ENCODE measurements at regions not wholly inside any gene's neighbourhood (a gene's known extent, or its start where the extent isn't known, plus 50 kb on each side); places are given as distances from the start of the nearest gene placed in this dataset.

DNA sequence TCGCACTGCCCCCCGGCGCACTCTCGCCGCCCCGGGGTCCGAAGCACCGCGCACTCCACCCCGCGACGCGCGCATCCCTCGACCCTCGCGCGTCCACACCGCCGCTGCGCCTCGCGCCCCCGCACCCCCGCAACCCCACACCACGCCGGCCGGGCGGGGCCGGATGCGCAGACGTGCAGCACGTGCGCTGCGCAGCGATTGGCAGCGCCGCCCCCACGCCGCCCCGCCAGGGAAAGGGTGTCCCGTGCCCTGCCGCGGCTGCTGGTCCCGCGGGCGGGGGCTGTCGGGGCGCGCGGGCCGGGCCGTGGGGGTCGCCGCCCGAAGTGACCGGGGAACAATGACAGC, 53.7 kb upstream of the KDM7A start:
- POLR2A ChIA-PET = no interaction called here
- no peak for DNase-seq (ENCODE audit: low read depth, low spot score)
- in situ Hi-C loops (cut with HindIII; ENCODE audit: low pct_unique_long_range_greater_than_20kb, low sequenced_read_pairs) = no loop called here
- no peaks in the 10 kb centered on the region for H3K36me3 ChIP-seq (ENCODE audit: control insufficient read depth, insufficient read depth, low read length)
- no peak overlapping the region for H3K27ac ChIP-seq (ENCODE audit: low read length)
- BruUV-seq (replicated peaks) = no TSS peak
- ATAC-seq = peak; percentile 55; the same call in 1 of the 2 replicates
- no peaks in the 10 kb centered on the region for H3K9me3 ChIP-seq (ENCODE audit: control insufficient read depth, insufficient read depth, low read depth, low read length)
- CTCF ChIA-PET = no interaction called here
- TF ChIP-seq CTCF (IDR thresholded peaks at IDR 0.05) (no peak), SIN3A (IDR thresholded peaks at IDR 0.05; ENCODE audit: borderline replicate concordance, insufficient read depth, low read depth, low read length) (no peak), POLR2AphosphoS5 (IDR thresholded peaks at IDR 0.05; ENCODE audit: low read depth, low read length) (no peak), TCF7L2 (IDR thresholded peaks at IDR 0.05; ENCODE audit: low read depth, low read length) (no peak)
- TF ChIP-seq, protein P1, sequence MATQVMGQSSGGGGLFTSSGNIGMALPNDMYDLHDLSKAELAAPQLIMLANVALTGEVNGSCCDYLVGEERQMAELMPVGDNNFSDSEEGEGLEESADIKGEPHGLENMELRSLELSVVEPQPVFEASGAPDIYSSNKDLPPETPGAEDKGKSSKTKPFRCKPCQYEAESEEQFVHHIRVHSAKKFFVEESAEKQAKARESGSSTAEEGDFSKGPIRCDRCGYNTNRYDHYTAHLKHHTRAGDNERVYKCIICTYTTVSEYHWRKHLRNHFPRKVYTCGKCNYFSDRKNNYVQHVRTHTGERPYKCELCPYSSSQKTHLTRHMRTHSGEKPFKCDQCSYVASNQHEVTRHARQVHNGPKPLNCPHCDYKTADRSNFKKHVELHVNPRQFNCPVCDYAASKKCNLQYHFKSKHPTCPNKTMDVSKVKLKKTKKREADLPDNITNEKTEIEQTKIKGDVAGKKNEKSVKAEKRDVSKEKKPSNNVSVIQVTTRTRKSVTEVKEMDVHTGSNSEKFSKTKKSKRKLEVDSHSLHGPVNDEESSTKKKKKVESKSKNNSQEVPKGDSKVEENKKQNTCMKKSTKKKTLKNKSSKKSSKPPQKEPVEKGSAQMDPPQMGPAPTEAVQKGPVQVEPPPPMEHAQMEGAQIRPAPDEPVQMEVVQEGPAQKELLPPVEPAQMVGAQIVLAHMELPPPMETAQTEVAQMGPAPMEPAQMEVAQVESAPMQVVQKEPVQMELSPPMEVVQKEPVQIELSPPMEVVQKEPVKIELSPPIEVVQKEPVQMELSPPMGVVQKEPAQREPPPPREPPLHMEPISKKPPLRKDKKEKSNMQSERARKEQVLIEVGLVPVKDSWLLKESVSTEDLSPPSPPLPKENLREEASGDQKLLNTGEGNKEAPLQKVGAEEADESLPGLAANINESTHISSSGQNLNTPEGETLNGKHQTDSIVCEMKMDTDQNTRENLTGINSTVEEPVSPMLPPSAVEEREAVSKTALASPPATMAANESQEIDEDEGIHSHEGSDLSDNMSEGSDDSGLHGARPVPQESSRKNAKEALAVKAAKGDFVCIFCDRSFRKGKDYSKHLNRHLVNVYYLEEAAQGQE (IDR thresholded peaks at IDR 0.05; ENCODE audit: insufficient read depth in 1 of 2, low read depth in 2 of 2, low read length in 1 of 2) = no peak
- peaks cover 2% of the 10 kb centered on the region for H3K27me3 ChIP-seq (ENCODE audit: control insufficient read depth, insufficient read depth, low read length)
- H3K4me3 ChIP-seq (ENCODE audit: low read depth in 2 of 2, low read length in 2 of 2) = peak overlapping the region; percentile 52 to 68
- no peaks in the 10 kb centered on the region for H3K4me1 ChIP-seq (ENCODE audit: control insufficient read depth, insufficient read depth, low read length)
- intact Hi-C loops (cut with micrococcal nuclease; ENCODE audit: unreplicated experiment) = no loop called here

DNA sequence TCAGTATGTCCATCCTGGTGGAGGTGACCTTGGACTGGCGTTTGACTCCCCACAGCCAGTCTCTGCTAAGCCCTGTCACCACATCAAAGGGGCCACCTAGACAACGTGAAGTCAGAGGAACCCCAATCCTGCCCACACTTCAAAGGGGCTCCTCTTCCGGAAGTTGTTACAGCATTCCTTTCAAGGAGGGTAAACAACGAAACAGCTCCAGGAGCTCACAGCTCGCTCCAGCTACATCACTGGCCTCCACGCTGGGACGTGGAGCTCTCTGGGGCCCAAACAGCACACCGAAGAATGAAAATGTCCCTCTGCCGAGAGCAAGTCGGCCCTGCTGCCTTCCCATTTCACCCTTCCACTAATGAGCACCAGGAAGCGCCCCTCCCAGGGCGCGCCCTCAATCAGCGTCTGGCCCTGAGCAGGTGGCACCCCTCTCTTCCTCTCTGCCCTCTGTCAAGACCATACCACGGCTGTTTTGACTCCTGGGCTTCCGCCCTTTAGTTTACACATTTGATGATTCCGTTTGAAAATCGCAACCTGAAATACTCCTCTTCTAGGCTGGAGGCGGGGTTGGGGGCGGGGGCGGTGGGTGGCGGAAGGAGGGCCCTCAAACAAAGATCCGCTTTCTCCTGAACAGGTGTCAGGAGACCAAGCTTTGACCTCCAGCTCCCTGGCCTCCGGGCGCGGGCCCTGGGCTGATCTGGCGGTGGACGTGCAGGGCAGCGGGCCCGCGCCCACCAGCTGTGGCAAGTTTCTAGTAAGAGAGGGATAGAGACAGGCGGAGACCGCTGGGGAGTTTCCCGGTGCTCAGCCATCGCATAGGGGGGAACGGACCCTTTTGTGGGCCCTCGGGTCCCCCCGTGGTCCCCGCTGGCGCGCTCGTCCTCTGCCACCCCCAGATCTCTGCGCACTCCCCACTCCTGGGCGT, 53.1 kb upstream of the KDM7A start:
- no peaks in the 10 kb centered on the region for H3K9me3 ChIP-seq (ENCODE audit: control insufficient read depth, insufficient read depth, low read depth, low read length)
- H3K27me3 ChIP-seq (ENCODE audit: control insufficient read depth, insufficient read depth, low read length) = peaks cover 2% of the 10 kb centered on the region
- CTCF ChIA-PET = no interaction called here
- POLR2A ChIA-PET = no interaction called here
- TF ChIP-seq CTCF (IDR thresholded peaks at IDR 0.05) (no peak), POLR2AphosphoS5 (IDR thresholded peaks at IDR 0.05; ENCODE audit: low read depth, low read length) (no peak), TCF7L2 (IDR thresholded peaks at IDR 0.05; ENCODE audit: low read depth, low read length) (0 out of 2 replicates have a peak, but pooled peaks have one; percentile 17)
- TF ChIP-seq, protein P1 (IDR thresholded peaks at IDR 0.05; ENCODE audit: insufficient read depth in 1 of 2, low read depth in 2 of 2, low read length in 1 of 2) = no peak
- peak overlapping the region; percentile 28 to 52 for H3K4me3 ChIP-seq (ENCODE audit: low read depth in 2 of 2, low read length in 2 of 2)
- H3K27ac ChIP-seq (ENCODE audit: low read length) = no peak overlapping the region
- in situ Hi-C loops (cut with HindIII; ENCODE audit: low pct_unique_long_range_greater_than_20kb, low sequenced_read_pairs) (no loop called here), intact Hi-C loops (cut with micrococcal nuclease; ENCODE audit: unreplicated experiment) (no loop called here)
- H3K36me3 ChIP-seq (ENCODE audit: control insufficient read depth, insufficient read depth, low read length) = no peaks in the 10 kb centered on the region
- DNase-seq (ENCODE audit: low read depth, low spot score) (no peak), ATAC-seq (0 out of 2 replicates have a peak, but pooled peaks have one; percentile 8)
- no TSS peak for BruUV-seq (replicated peaks)
- no peaks in the 10 kb centered on the region for H3K4me1 ChIP-seq (ENCODE audit: control insufficient read depth, insufficient read depth, low read length)

Data from Panc1 (cell line).